ENCODE measurements at regions not wholly inside any gene's neighbourhood (a gene's known extent, or its start where the extent isn't known, plus 50 kb on each side); places are given as distances from the start of the nearest gene placed in this dataset.

DNA sequence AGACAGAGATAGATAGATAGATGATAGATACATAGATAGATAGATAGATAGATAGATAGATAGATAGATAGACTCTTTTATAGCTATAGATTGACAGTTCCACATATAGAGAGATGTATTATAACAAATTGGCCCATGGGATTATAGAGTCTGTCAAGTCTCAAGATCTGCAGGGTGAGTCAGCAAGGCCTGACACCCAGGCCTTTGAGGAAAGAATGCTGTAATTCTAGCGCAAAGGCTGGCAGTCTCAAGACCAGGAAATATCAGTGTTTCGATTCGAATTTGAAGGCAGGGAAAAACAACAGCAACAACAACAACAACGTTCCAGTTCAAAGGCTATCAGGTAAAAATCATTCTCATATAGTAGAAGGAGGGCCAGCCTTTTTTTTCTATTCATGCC is 339.2 kb upstream of the CDH9 start:
- 84% methylated on average over 4 of the region's 4 CpGs for WGBS (ENCODE audit: insufficient coverage)

DNA sequence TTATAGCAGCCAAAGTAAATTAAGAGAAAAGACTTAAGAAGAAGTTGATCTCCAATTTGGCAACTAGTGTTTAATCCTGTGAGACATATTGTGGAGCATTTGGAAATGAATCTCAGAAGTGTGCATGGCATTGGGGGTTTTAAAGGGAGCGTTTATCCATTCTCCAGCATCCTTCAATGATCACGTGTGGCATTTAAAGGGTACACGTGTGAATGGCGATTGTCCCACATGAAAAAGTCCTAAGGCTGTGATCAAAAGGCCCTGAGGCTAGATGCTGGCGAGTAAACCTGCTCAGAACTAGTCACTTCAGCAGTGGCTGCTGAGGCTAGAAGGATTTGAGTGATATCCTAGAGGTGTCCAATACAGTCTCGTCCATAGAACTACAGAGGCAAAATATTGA is 315.6 kb upstream of the CDH9 start:
- Mint-ChIP-seq H3K36me3 (peaks cover 7% of the 10 kb centered on the region), H3K27me3 (ENCODE audit: low read depth in 2 of 2) (no peaks in the 10 kb centered on the region), H3K4me3 (no peak overlapping the region), H3K4me1 (no peaks in the 10 kb centered on the region), H3K9me3 (peaks cover 14 to 15% of the 10 kb centered on the region in 2 donors), H3K27ac (no peak overlapping the region)
- intact Hi-C loops (cut with micrococcal nuclease) = no loop called here
- WGBS (ENCODE audit: insufficient coverage) = 89% methylated on average over 6 of the region's 6 CpGs
- H3K36me3 ChIP-seq (ENCODE audit: control insufficient read depth, insufficient read depth, low read length) = no peaks in the 10 kb centered on the region
- H3K9me3 ChIP-seq (ENCODE audit: control insufficient read depth, insufficient read depth, low read length) = peaks cover 6% of the 10 kb centered on the region
- no peak overlapping the region for H3K27ac ChIP-seq (ENCODE audit: low read length)
- no peaks in the 10 kb centered on the region for H3K4me1 ChIP-seq (ENCODE audit: control insufficient read depth, insufficient read depth, low read length)
- TF ChIP-seq, protein P1, sequence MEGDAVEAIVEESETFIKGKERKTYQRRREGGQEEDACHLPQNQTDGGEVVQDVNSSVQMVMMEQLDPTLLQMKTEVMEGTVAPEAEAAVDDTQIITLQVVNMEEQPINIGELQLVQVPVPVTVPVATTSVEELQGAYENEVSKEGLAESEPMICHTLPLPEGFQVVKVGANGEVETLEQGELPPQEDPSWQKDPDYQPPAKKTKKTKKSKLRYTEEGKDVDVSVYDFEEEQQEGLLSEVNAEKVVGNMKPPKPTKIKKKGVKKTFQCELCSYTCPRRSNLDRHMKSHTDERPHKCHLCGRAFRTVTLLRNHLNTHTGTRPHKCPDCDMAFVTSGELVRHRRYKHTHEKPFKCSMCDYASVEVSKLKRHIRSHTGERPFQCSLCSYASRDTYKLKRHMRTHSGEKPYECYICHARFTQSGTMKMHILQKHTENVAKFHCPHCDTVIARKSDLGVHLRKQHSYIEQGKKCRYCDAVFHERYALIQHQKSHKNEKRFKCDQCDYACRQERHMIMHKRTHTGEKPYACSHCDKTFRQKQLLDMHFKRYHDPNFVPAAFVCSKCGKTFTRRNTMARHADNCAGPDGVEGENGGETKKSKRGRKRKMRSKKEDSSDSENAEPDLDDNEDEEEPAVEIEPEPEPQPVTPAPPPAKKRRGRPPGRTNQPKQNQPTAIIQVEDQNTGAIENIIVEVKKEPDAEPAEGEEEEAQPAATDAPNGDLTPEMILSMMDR (IDR thresholded peaks at IDR 0.05) = no peak
- DNase-seq (no peak), ATAC-seq (no peak)
- H3K27me3 ChIP-seq (ENCODE audit: control insufficient read depth, insufficient read depth, low read length) = no peaks in the 10 kb centered on the region
- no peak overlapping the region for H3K4me3 ChIP-seq (ENCODE audit: low read length)

More for the DNA sequence above, 339.2 kb upstream of the CDH9 start:
- no peaks in the 10 kb centered on the region for H3K4me1 Mint-ChIP-seq
- ATAC-seq = no peak
- Histone ChIP-seq H3K36me3 (ENCODE audit: control insufficient read depth, insufficient read depth, low read length) (no peaks in the 10 kb centered on the region), H3K27me3 (ENCODE audit: control insufficient read depth, insufficient read depth, low read length) (no peaks in the 10 kb centered on the region), H3K27ac (ENCODE audit: low read length) (no peak overlapping the region), H3K4me3 (ENCODE audit: low read length) (no peak overlapping the region), H3K9me3 (ENCODE audit: control insufficient read depth, insufficient read depth, low read length) (peaks cover 3% of the 10 kb centered on the region), H3K4me1 (ENCODE audit: control insufficient read depth, insufficient read depth, low read length) (no peaks in the 10 kb centered on the region)
- intact Hi-C loops (cut with micrococcal nuclease) = no loop called here
- H3K36me3 Mint-ChIP-seq = peaks cover 8% of the 10 kb centered on the region
- no peak for DNase-seq
- TF ChIP-seq, protein P1 (IDR thresholded peaks at IDR 0.05) = no peak
- no peaks in the 10 kb centered on the region for H3K27me3 Mint-ChIP-seq (ENCODE audit: low read depth in 2 of 2)
- no peak overlapping the region for H3K4me3 Mint-ChIP-seq
- peaks cover 11 to 23% of the 10 kb centered on the region in 2 donors for H3K9me3 Mint-ChIP-seq
- H3K27ac Mint-ChIP-seq = no peak overlapping the region

DNA sequence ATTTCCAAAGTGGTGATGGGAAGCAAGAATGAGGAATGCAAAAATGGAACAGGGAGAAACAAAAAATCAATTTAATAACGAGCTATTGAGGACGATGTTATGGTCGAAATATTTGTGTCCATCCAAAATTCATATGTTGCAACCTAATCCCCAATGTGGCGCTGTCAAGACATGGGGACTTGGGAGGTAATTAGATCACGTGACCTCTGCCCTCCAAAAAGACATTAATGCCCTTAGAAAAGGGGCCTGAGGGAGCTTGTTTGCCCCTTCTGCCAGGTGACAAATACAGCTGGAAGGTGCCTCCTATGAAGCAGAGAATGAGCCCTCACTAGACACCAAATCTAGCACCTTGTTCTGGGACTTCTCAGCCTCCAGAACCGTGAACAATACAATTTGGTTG is 315.2 kb upstream of the CDH9 start:
- Histone ChIP-seq H3K27ac (ENCODE audit: low read length) (no peak overlapping the region), H3K4me1 (ENCODE audit: control insufficient read depth, insufficient read depth, low read length) (no peaks in the 10 kb centered on the region), H3K4me3 (ENCODE audit: low read length) (no peak overlapping the region), H3K27me3 (ENCODE audit: control insufficient read depth, insufficient read depth, low read length) (no peaks in the 10 kb centered on the region), H3K9me3 (ENCODE audit: control insufficient read depth, insufficient read depth, low read length) (peaks cover 6% of the 10 kb centered on the region), H3K36me3 (ENCODE audit: control insufficient read depth, insufficient read depth, low read length) (no peaks in the 10 kb centered on the region)
- Mint-ChIP-seq H3K4me3 (no peak overlapping the region), H3K9me3 (peaks cover 14 to 16% of the 10 kb centered on the region in 2 donors), H3K27me3 (ENCODE audit: low read depth in 2 of 2) (no peaks in the 10 kb centered on the region), H3K27ac (no peak overlapping the region), H3K36me3 (peaks cover 9% of the 10 kb centered on the region), H3K4me1 (no peaks in the 10 kb centered on the region)
- ATAC-seq (no peak), DNase-seq (no peak)
- 86% methylated on average over 6 of the region's 6 CpGs for WGBS (ENCODE audit: insufficient coverage)
- intact Hi-C loops (cut with micrococcal nuclease) = no loop called here
- TF ChIP-seq, protein P1 (IDR thresholded peaks at IDR 0.05) = no peak

DNA sequence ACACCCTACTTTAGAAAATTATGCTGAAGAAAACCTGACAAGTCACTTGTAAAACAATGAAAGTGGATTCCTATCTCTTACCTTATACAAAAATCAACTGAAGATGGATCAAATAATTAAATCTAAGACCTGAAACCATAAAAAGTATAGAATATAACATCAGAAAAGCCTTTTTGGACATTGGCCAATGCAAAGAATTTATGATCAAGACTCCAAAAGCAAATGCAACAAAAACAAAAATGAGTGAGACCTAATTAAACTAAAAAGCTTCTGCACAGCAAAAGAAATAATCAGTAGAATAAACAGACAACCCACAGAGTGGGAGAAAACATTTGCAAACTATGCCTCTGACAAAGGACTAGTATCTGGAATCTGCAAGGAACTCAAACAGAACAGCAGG is 303.0 kb upstream of the CDH9 start:
- no peak overlapping the region for H3K27ac ChIP-seq (ENCODE audit: low read length)
- H3K36me3 ChIP-seq (ENCODE audit: control insufficient read depth, insufficient read depth, low read length) = no peaks in the 10 kb centered on the region
- ATAC-seq (no peak), DNase-seq (no peak)
- TF ChIP-seq, protein P1 (IDR thresholded peaks at IDR 0.05) = no peak
- no peak overlapping the region for H3K4me3 Mint-ChIP-seq
- no peaks in the 10 kb centered on the region for H3K27me3 ChIP-seq (ENCODE audit: control insufficient read depth, insufficient read depth, low read length)
- no peaks in the 10 kb centered on the region for H3K4me1 Mint-ChIP-seq
- no peaks in the 10 kb centered on the region for H3K4me1 ChIP-seq (ENCODE audit: control insufficient read depth, insufficient read depth, low read length)
- no peaks in the 10 kb centered on the region for H3K27me3 Mint-ChIP-seq (ENCODE audit: low read depth in 2 of 2)
- H3K36me3 Mint-ChIP-seq = peaks cover 26% of the 10 kb centered on the region
- H3K27ac Mint-ChIP-seq = no peak overlapping the region
- intact Hi-C loops (cut with micrococcal nuclease) = no loop called here
- no peak overlapping the region for H3K4me3 ChIP-seq (ENCODE audit: low read length)
- peaks cover 10 to 20% of the 10 kb centered on the region in 2 donors for H3K9me3 Mint-ChIP-seq
- H3K9me3 ChIP-seq (ENCODE audit: control insufficient read depth, insufficient read depth, low read length) = peaks cover 4% of the 10 kb centered on the region
